Islet precursor cell (in vitro differentiated cells): ENCODE measurements at regions not wholly inside any gene's neighbourhood (a gene's known extent, or its start where the extent isn't known, plus 50 kb on each side); places are given as distances from the start of the nearest gene placed in this dataset.

ENCODE experiments used
- DNase-seq: peaks from one replicate; pipeline ENCODE4 v3.0.0-alpha.2; 2018

DNA sequence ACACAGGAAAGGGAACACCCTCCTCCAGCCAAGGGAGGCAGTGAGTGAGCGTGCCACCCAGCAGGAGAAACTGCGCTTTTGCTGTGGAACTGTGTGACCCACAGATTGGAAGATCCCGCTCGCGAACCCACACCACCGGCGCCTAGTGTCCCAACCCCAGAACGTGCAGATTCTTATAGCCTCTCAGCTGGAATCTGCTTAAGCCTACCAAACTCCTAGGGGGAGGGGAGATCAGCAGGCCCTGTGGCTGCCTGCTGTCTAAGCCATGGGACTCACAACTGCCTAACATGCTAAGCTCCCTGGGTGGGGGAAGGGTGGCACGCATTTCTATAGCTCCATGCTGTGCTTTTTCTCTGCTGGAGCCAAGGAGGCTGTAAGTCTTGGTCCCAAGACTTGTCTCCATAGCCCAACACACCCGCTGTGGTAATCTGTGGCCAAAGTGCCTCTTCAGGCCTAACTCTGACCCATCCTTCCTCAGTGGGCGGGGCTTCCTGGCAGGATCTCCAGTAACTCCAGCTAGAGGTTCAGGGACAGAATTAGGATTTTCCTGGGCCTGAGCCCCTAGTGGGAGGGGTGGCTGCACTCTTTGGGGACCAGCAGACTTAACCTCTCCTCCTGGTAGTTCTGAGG, 485.0 kb downstream of the TAF11L14 start:
- no peak for DNase-seq

DNA sequence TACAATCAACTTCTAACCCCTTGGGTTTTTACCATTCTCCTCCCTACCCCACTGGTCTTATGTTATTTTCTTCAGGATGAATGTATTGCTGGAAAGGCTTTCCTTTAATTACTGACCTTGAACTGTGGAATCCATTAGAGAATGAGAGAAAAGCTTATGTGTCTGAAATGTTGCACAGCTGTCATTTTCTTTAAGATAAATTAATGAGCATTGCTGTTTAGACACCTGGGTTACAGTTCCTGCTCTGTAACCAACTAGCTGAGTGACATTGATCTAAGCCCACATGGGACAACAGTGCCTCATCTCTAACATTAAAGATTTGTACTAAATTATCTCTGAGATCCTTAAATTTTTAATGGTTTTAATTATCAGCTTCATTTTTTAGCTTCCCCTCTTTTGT, 507.0 kb downstream of the TAF11L14 start:
- DNase-seq, result no peak

DNA sequence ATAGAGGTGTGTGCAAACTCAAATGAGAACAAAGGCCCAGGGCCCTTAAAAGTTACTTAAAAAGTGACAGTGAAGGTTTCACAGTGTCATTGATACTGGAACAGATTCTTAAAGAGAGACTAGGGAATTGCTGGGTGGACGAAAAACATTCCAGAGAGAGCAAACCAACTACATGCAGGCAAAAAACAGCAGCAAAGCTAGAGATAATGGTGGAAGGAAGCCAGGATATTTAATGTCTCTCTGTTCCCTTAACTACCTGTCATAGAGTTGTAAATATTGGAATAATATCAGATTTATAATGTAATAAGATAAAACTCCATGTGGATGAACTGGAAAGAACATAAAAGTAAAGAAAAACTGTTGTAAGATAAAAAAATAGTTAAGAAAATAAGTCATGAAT, 508.6 kb downstream of the TAF11L14 start:
- no peak for DNase-seq

DNA sequence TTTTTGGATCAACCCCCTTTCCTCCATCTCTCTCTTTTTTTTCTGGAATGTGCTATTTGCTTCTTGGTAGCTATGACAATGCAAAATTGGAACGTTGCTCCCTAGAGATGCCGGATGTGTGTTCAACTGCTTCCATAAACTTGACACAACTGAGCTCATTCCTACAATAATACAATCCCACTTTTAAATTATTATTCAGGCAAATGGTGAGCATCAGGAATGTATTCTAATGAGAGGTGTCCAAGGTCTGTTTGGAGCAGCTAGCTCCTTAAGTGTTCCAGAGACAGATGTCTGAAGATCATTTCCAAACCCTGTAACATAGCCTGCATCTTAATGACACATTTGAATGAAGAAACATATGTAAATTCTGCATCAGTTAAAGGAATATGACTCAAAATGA, 518.4 kb downstream of the TAF11L14 start:
- no peak for DNase-seq

DNA sequence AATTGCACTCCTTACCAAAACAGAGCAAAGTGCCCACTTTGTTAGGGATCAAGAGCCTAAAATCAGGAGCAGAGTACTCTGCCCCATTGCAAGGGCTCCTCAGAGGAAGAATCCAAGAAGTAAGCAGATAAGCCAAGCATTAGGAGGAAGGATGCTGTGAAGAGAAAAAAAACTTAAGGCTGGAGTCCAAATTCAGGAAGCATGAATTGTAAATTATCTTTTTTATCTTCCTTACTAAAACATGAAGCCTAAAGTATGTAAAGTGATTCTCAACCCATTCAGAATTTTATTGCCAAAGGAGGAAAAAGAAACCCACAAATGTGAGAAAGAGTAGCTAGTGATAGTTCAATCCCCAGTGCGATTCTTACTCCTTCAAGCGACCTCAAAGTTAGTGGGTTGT, 523.9 kb downstream of the TAF11L14 start:
- no peak for DNase-seq

DNA sequence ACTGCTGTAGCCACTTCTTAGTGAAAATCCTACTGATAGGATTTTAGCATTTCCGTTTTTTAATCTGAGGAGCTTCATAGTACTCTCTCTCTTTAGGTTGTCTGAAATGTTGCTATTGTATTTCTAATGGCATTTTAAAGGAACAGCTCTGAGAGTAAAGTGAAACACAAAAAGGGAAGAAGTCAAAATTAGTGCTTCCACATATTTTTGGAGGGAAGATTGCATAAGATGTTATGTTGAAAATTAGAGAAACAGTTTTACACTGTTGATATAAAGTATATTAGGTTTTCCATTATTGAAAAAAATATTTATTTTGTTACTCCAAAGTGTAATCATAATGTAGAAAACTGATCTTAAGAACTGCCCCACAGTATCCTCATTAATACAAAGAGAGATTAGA, 525.1 kb downstream of the TAF11L14 start:
- DNase-seq, result no peak

DNA sequence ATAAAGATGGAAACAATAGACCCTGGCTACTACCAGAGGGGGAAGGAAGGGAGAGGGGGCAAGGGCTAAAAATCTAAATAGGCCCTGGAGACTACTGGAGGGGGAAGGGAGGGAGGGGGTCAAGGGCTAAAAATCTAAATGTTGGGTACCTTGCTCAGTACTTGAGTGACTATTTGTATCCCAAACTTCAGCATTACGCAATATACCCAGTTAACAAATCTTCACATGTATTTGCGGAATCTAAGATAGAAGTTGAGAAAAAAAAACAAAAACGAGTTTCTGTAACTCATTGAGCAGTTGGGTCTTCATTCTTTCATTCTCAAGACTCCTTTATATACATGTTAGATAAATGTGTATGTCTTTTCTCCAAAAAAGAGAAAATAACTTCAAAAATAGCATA, 537.4 kb downstream of the TAF11L14 start:
- DNase-seq, result no peak

DNA sequence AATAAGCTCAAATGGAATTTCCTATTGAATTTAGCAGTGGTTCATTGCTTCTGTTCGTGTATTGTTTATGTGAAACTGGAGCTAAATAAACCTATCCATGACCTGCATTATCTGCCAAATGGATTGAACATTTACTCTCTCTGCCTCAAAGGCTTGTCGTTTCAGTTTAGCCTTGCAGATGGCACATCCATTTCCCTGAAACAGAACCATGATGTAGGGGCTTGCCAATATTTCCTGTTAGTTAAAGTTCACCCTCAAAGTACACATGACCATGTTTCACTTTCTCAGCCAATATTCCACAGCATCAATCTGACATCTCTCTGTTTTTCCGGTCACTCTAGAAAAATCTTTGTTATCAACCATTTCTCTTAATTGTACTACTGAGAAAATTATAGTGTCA, 545.3 kb downstream of the TAF11L14 start:
- DNase-seq, result no peak

DNA sequence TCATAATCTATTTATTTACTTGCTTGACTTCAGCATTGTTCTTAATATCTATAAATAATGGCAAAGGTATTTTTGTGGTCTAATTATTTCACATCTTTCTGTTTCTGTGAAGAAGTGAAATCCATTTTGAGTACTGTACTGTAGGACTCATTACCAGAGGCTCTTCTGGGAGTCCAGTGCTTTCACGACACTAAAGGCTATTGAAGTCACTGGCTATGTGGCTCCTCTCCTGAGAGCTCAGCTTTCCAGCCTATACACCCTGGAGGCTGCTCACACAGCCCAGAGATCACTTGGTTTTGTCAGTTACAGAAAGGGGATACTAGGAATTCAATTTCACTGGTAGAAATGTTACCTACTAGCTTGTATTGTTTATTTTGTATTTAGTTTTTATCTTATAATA, 547.3 kb downstream of the TAF11L14 start:
- DNase-seq, result no peak

DNA sequence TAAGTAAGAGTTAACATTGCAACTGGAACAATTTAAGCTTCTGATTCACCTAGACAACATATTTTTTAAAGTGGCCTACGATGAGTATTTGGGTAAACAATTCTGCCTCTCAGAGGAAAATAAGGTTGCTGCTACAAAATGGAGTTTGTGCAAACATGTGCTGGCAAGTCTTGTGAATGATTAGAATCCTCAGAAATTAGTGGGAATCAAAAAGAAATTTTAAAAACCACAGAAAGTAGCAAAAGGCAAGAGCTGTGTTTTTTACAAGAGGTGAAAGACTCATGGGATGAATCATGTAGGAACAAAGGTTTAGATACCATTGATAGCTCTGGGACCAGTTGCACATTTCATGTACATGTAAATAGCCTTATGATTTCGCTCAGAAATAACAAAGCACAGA, 561.6 kb downstream of the TAF11L14 start:
- no peak for DNase-seq

DNA sequence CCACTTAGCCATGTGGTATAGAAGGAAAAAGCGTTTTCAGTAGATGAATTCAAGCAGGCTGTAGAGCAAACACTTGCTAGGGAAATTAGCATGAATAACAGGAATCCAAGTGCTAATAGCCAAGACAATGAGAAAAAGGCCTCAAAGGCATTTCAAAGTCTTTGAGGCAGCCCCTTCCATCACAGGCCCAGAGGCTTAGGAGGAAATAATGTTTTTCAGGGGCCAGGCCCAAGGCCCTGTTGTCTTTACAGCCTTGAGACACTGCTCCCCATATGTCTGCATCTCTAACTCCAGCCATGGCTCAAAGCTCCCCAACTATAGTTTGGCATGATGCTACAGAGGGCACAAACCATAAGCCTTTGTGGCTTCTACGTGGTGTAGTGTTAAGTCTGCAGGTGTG, 563.5 kb downstream of the TAF11L14 start:
- DNase-seq, result no peak

DNA sequence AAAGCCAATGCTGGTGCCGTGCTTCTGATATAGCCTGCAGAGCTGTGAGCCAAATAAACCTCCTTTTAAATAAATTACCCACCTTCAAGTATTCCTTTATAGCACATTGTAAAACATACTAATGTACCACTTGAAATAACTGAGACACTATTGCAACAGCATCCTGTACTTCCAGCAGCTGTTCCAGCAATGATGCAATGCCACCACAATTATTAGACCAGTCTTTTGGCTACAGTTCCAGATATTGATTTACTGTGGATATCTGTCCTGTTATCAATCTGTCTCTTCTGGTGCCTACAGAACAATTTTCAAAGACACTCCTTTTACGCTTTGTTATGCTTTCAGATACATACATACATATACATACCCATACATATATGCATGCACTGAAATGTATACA, 567.9 kb downstream of the TAF11L14 start:
- DNase-seq, result no peak

DNA sequence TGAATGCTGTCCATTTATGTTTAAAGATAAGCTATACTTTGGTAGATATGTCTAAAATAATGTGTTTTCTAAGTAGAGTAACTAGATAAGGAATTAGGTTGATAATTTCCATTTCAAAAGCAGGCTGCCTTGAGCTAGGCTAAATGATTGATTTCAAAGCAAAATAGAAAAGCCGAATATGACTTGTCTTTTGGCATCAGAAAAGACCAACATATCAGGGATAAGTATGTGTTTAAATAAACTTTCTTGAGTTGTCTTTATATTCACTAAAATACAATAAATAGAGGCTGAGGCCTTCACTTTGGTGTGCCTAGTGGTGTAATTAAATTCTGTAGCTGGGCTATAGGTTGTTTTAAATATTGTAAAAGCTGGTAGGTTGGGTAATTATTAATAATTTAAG, 569.0 kb downstream of the TAF11L14 start:
- DNase-seq, result no peak

DNA sequence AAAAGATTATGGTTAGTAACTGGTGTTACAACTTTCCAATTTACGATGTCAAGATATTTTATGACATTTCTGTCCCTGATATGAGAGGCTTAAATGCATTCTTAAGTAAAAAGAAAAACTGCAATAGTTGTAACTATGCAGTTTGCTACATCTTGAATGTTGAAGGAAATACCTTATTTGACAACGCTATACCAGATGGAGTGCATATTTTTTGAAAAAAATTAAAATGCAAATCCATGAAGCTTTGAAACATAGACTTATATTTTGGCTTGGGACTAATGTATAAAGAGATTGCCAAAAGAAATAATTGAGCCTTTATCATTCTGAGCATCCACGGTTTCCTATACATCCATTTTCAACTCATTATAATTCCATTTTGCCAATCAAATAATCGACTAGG, 579.4 kb downstream of the TAF11L14 start:
- no peak for DNase-seq

DNA sequence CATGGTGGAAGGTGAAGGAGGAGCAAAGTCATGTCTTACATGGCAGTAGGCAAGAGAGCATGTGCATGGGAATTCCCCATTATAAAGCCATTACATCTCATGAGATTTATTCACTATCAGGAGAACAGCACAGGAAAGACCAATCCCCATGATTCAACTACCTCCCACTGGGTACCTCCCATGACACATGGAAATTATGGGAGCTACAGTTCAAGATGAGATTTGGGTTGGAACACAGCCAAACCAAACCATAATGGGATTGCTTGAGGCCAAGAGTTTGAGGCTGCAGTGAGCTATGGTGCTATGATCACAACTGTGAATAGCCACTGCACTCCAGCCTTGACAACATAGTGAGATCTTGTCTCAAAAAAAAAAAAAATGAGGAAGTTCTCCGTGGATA, 581.8 kb downstream of the TAF11L14 start:
- no peak for DNase-seq

DNA sequence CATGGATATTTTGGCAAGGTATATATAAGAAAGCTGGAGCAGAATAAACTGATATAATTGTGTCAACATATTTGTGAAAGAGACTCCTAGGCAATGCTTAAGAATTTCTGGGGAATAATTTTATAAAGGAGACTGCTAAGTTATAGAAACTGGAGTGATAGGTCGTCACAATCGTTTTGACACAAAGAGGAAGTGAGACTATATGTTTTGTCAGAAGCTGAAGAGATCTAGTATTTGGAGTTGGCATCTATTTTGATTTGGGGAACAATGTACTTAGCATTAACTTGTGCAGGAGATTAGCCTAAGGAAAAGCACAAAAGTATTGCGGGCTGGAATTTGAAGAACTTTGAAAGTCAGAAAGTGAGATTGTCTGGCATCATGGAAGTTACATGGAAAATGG, 582.5 kb downstream of the TAF11L14 start:
- DNase-seq, result no peak

DNA sequence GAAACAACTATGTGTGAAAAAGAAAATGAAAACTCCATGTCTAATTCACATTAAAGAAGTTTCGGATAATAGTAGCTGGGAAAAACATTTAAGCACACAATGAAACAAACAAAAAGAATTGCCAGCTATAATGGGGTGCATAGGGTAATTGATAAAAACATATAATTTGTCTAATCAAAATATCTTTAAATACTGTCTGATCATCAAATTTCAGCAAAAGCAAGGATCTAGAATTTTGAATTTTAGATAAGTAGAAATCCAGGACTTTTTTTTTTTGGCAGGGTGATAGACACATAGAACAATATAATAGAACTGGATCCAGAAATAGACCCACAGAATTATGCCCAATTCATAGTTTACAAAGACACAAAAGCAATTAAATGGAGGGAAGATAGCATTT, 585.0 kb downstream of the TAF11L14 start:
- no peak for DNase-seq

DNA sequence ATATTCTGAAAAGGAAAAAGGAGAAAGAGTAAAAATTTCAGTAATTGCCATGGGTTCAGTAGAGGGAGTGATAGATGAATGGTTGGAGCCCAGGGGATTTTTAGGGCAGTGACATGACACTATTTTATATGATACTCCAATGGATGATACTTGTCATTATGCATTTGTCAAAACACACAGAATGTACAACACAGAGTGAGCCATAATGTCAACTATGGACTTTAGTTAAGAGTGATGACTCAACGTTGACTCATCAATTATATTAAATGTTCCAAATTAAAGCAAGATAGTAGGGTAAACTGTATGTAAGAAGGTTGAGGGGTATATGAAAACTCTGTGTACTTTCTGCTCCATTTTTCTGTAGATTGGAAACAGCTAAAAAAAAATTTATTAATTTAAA, 586.4 kb downstream of the TAF11L14 start:
- no peak for DNase-seq

DNA sequence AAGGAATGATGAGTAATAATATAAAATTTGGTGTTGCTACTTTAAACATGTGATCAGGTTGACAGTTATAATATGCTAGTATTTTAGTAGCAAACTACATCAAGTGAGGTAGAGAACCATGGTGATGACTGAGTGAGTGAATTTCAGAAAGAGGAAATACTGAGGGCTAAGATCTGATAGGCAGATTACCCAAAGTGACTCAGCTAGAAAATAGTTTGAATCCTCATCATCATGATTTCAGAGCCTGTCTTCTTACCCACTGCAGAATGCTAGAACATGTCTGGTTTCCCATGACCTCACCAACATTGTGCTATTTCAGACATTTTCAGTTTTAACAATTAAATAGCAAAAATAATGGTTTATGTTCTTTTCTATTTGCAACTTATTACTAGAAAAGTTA, 602.1 kb downstream of the TAF11L14 start:
- DNase-seq, result no peak

DNA sequence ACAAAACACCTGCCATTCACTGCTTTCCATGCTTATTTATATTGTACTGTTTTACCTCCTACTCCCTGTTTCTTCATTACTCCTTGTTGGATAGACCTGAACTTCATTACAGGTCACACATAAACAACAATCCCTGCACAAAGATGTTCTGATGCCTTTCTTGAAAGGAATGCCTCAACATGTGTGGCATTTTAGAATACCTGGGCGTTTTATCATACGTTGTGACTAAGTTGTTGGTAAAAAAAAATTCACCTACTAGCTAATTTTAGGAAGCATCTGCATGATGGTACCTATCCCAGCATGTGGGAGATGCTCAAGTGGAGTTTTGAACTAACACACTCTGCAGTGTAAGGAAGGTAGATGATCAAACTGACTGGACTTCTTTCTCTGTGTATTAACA, 604.1 kb downstream of the TAF11L14 start:
- DNase-seq, result no peak

DNA sequence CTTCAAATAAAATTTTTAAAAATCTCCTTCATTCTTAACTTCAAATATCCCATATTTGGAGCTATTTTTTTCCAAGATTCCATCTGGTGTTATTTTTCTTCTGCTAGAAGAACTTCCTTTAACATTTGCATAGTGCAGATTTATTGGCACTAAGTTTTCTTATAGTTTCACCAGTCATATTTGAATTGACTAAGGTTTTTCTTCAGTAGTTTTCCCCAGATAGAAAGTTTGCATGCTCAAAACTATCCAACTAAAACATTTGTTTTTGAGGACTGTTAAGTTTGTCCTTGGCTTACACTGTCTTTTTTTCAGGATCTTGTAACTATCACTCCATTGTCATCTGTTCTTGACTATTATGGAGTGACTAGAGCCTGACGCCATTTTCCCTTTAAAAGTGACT, 606.7 kb downstream of the TAF11L14 start:
- no peak for DNase-seq

DNA sequence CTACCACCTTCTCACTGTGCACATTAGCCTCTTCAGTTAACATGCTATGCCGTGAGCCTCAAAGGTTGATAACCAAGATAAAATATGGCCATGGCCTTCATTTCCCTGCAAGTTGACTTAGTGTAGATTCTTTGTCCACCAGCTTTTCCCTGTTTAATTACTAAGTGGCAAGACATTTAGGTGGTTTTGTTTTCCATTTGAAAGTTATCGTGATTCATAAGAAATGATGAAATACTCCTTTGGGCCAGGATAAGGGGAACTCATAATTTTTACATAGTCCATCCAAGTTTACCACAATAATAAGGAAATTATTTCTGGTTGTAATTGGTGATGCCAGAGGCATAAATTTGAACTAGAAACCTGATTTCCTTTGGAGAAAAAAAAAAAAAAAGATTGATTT, 609.6 kb downstream of the TAF11L14 start:
- no peak for DNase-seq

DNA sequence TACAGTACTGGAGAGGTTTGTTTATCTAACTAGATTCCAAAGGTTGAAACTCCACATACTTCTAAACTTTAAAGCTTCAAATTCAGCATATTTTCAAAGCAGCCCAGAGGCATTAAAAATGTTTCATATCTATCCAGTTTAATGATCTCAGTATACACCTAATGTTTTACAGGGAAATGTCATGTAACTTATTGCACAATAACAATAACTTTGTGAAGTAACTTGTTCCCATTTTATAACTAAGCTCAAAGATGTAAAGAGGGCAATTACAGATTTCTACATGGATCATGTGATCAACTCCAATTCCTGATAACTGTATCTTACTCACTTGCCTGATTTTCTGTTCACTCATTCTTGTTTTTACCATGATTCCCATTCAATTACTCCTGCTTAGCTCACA, 610.0 kb downstream of the TAF11L14 start:
- no peak for DNase-seq

DNA sequence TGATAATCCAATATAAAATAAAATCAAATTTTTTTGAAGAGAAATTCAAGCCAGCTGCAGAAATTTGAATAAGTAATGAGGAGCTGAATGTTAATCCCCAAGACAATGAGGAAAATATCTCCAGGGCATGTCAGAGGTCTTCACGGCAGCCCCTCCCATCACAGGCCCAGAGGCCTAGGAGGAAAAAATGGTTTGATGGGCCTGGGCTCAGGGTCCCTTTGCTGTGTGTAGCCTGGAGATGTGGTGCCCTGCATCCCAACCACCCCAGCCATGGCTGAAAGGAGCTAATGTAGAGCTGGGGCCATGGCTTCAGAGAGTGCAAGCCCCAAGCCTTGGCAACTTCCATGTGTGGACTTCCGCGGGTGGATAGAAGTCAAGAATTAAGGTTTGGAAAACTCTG, 618.3 kb downstream of the TAF11L14 start:
- DNase-seq, result no peak

DNA sequence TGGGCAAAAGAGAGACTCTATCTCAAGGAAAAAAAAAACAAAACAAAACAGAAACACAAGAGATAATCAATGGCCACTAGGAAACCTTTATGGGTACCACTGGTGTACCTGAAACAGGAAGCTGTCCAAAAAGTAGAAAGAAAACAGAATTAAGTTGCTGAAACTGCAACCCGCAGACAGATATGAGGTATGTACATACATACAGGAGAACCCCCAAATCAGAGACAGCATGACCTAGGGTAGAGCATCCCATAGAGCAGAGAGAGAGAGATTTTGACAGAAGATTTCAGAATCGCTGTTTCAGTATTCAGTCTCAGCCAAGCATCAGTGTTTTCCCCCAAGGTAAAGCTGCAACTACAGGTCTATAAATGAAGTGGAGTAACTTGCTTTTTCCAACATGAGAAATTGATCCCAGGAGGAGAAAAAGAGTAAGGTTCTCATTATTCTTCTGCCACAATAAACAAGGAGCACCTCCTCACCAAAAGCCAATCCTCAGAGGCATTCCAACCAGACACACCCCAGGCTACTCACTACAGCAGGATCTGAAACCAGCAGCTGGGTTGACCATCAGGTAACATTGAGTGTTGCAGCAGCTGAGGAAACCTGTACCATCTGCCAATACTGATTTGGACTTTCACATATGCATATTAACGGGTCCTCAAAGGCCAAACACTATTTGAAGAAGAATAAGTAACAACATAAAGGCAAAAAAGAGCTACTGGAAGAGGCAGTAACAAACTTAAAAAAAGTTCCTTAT, 630.0 kb downstream of the TAF11L14 start:
- no peak for DNase-seq
